D721Med (cell line): ENCODE measurements at regions not wholly inside any gene's neighbourhood (a gene's known extent, or its start where the extent isn't known, plus 50 kb on each side); places are given as distances from the start of the nearest gene placed in this dataset.

Experiments
- DNase-seq: peaks from one replicate; pipeline ENCODE4 v3.0.0; 2011; ENCODE audit warnings: low spot score; ENCODE audit not compliant: insufficient read length
- FAIRE-seq: peaks from 2 replicates; lab custom pipeline; 2011; peaks lifted over from hg19 to GRCh38; lab: Jason Lieb, UNC
- CTCF ChIP-seq: IDR thresholded peaks from 2 replicates; pipeline ENCODE4 v1.5.1; 2012; ENCODE audit warnings: mild to moderate bottlenecking, control low read depth; ENCODE audit not compliant: insufficient read depth; ENCODE audit errors: missing control alignments

- no peak for TF ChIP-seq CTCF
- no peak for FAIRE-seq
- DNase-seq, result no peak
These were observed 152.0 kb upstream of the SV2C start for GRCh38 chr5:75931175-75931574.

GRCh38 chr5:75928992-75929391 is 154.2 kb upstream of the SV2C start:
- TF ChIP-seq CTCF, result no peak
- FAIRE-seq (no peak), DNase-seq (no peak)

- TF ChIP-seq CTCF, result no peak
- DNase-seq (no peak), FAIRE-seq (no peak)
These were observed 160.7 kb upstream of the SV2C start for GRCh38 chr5:75922480-75922879.

GRCh38 chr5:75921011-75921410 is 162.2 kb upstream of the SV2C start:
- TF ChIP-seq CTCF, result no peak
- FAIRE-seq (no peak), DNase-seq (no peak)

GRCh38 chr5:75916144-75916543 is 167.0 kb upstream of the SV2C start:
- FAIRE-seq, result no peak
- TF ChIP-seq CTCF, result no peak
- no peak for DNase-seq

GRCh38 chr5:75909223-75909622 is 174.0 kb upstream of the SV2C start:
- DNase-seq (no peak), FAIRE-seq (no peak)
- TF ChIP-seq CTCF, result no peak

- DNase-seq (no peak), FAIRE-seq (no peak)
- TF ChIP-seq CTCF, result no peak
These were observed 175.5 kb upstream of the SV2C start for GRCh38 chr5:75907651-75908050.
